MM.1S (cell line): ENCODE measurements at regions not wholly inside any gene's neighbourhood (a gene's known extent, or its start where the extent isn't known, plus 50 kb on each side); places are given as distances from the start of the nearest gene placed in this dataset.

ENCODE experiments used
- EZH2 ChIP-seq: fragments of 300-600 bp; sonication (generic); optimal IDR thresholded peaks from 2 replicates; pipeline ENCODE3; 2017; ENCODE audit warnings: low read depth, mild to moderate bottlenecking, antibody characterized with exemption, low read length, mixed read lengths
- EZH2phosphoT487 ChIP-seq: fragments of 300-600 bp; sonication (generic); IDR thresholded peaks from 2 replicates; pipeline ENCODE4 v1.6.1; 2018; ENCODE audit warnings: antibody characterized with exemption, low read length
- TF ChIP-seq, protein P1 (sequence below): fragments of 300-600 bp; sonication (generic); IDR thresholded peaks from 2 replicates; pipeline ENCODE4 v1.5.1; 2016; ENCODE audit warnings: antibody characterized with exemption, low read length, mixed read lengths

DNA sequence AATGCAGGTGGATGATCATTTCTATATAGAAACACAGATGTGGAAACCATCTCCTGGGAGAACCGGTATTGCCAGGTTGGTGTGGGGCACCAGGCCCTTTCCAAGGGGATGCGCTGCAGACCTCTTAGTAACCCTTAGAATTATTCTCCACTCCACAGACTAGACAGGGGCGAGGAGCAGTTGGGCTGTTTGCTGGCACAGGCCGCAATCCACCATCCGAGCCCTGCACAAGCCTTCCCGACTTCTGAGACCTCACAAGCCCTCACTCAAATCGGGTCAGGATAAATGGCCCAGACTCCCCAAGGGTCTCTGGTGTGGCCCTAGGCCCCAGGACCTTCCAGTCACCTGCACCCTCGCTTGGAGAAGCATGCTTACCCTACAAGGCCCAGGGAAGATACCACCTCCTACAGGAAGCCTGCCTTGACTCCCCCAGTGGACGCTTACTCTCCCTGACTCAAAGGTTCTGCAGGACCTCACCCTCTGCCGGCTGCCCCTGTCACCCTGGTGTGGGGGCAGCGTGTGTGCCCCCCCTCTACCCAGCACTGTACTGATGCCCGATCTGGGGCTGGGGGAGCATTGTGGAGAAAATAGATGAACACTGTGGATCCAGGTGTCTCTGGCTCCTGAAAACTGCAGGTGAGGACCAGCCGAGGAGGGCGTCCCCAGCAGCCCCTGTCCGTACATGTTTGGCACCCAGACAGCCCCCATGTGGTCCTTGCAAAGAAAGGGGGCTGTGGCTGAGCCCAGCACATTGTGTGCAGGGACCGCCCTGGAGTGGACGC lies 49.8 kb upstream of the ACSF3 start:
- TF ChIP-seq EZH2phosphoT487 (no peak), EZH2 (no peak)
- TF ChIP-seq, protein P1, sequence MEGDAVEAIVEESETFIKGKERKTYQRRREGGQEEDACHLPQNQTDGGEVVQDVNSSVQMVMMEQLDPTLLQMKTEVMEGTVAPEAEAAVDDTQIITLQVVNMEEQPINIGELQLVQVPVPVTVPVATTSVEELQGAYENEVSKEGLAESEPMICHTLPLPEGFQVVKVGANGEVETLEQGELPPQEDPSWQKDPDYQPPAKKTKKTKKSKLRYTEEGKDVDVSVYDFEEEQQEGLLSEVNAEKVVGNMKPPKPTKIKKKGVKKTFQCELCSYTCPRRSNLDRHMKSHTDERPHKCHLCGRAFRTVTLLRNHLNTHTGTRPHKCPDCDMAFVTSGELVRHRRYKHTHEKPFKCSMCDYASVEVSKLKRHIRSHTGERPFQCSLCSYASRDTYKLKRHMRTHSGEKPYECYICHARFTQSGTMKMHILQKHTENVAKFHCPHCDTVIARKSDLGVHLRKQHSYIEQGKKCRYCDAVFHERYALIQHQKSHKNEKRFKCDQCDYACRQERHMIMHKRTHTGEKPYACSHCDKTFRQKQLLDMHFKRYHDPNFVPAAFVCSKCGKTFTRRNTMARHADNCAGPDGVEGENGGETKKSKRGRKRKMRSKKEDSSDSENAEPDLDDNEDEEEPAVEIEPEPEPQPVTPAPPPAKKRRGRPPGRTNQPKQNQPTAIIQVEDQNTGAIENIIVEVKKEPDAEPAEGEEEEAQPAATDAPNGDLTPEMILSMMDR: no peak
